HG03354 (cell line): ENCODE measurements at regions not wholly inside any gene's neighbourhood (a gene's known extent, or its start where the extent isn't known, plus 50 kb on each side); places are given as distances from the start of the nearest gene placed in this dataset.

Source experiments
- ATAC-seq: cut with Tn5 transposase; IDR thresholded peaks from one replicate; pipeline ENCODE4 v1.9.1; 2021; ENCODE audit warnings: mild to moderate bottlenecking; ENCODE audit not compliant: unreplicated experiment, poor library complexity, severe bottlenecking

DNA sequence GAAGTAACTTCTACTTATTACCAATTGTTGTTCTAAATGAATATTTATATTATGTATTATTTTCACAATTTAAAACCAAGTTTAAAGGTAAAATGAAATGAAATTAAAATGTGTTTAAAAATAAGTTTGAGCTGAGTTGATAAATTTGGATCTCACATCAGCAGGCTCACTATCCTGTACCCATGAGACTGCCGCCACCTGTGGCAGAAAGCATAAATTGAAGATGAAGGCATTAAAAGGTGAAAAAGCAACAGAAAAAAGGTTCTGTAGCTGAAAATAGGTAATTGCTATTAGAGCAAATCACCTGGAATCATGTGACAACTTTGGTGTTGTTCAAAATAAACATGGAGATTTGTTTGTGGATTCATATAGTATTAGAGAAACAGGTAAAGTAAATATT lies 133.0 kb upstream of the CADM2 start:
- ATAC-seq, result no peak

GRCh38 chr3:84830476-84830875 lies 128.3 kb upstream of the CADM2 start:
- no peak for ATAC-seq

- no peak for ATAC-seq
These were observed 123.4 kb upstream of the CADM2 start for GRCh38 chr3:84835366-84835765.

DNA sequence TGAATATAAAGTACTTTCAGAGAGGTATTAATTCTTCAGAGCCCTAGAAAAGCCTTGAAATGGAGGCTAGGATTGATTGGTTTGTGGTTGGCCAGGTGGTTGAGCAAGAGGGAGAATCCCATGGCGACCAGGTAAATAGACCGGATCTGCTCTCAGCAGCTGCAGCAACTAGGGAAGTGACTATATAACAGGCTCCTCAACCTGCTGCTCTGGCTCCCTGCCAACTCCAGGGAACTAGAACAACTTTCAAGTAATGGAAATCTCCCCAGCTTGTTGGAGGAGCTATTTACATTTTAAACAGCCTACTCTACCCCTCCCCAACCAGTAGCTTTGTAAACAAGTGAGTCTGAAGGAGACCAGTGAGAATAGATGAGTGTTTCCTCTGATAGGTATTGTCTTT lies 121.8 kb upstream of the CADM2 start:
- no peak for ATAC-seq

GRCh38 chr3:84877092-84877491 lies 81.7 kb upstream of the CADM2 start:
- ATAC-seq, result no peak

DNA sequence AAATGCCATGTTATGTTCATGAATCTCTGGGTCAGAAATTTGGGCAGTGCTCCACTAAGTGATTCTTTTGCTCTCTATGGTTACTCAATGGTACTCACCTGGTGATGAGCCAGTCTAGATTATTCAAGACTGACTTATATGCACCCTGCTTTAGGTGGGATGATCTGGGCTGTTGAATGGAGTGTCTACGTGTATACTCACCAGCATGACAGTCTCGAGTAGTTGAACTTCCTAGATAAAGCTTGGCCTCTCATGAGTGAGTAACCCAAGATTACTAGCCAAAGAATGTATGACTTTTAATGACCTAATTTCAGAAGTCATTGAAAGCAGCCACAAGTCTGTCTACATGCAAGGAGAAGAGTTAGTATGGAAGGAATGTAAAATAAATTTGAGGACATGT lies 77.5 kb upstream of the CADM2 start:
- ATAC-seq, result no peak

GRCh38 chr3:84885199-84885882 lies 73.4 kb upstream of the CADM2 start:
- ATAC-seq, result no peak

DNA sequence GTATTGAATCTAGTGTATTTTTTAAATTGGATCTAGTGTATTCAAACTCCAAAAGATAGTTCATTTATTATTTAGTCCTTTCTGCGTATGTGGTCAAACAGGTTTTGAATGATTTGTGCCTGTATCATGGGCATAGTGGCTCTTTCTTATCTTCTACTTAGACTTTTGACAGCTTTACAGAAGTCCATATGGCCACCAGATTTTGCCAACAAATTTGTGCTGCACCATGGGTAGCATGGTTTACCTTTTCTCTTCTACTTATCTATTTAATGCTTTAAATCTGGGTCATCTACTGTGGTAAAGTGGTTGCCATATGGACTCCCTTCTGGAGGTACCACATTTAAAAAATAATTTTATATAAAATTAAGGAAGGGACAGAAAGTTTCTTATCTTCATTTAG lies 66.9 kb upstream of the CADM2 start:
- no peak for ATAC-seq

DNA sequence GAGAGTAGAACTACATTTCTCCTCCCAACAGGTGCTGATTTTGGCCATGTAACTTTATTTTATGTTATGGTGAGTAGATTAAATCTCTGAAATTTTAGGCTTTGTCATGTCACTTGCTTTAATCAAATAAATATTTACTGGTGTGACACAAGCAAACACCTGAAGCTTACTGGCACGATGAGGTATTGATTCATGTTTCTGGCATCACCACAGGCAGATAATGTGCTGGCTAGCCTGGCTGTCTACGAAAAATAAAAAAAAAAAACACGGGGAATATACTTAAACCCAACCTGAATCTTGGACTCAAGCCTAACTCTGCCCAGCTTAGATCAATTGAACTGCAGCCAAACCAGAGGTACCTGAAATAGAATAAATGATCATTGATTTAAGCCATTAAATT lies 65.6 kb upstream of the CADM2 start:
- ATAC-seq, result no peak

DNA sequence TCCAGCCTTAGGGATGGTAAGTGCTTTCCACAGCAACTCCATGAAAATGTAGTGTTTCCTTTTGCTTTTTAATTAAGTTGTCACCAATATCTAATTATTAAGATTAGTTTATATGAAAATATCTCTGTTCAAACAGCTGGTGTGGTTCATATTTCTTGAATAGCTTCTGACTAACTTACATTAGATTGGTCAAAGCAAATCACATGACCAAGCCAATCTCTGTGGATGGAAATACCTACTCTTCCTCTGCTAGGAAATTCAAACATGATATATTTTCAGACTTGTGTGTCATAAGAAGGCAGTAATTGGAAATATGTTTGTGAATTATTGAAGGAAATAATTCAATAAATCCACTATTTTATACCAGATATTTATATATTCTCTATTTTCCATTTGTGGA lies 54.6 kb upstream of the CADM2 start:
- no peak for ATAC-seq

DNA sequence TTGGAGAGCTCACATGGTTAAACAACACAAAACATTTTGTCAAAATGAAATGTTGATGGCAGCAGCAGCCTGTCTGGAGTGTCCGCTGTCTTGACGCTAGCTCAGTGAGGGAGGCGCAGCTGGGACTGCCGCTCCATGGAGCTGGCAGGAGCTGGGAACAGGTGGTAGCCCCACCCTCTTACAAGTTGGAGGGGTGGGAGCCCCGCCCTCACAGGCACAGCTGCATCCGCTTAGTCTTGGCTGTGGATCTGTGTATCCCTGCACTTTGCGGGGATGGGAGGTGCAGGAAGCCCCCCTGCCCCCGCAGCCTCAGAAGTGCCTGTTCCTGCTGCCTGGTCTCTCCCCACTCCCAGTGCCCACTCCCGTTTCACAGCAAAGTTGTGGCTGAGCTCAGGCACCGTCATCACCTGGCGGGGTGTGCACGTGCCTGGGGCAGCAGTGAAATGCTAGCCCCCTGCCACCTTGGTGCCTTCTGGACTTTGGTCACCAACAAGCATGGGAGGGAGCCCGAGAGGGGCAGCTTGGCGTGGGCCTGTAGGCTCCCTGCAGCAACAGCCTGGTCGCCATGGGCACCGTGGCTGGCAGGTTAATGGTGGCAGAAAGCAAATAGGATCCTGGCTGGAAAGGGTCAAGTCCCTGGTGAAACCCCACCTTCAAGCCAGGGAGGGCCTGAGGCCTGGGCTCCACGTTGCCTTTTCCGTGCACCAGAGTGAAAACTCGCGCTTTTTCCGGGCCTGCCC lies 53.8 kb upstream of the CADM2 start:
- no peak for ATAC-seq

GRCh38 chr3:84905556-84905920 lies 53.3 kb upstream of the CADM2 start:
- no peak for ATAC-seq

DNA sequence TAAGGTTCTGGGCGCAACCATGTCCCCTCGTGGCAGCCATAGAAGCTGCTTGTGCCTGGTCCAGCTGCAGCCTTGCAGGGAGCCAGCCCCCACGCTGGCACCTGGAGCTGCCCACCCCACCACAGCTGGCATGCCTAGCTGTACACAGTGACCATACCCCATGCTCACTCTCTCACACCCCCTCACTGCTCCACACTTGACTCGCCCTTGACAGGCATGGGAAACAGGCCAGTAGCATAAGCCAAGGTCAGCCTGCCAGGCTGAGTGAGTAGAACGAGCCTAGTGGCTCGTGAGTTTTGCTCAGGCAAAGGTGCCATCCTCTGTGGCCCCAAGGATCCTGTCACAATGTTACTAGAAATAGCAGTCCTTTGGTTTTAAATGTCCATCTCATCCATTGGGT lies 52.7 kb upstream of the CADM2 start:
- no peak for ATAC-seq
